HL-60 (cell line): ENCODE measurements at regions not wholly inside any gene's neighbourhood (a gene's known extent, or its start where the extent isn't known, plus 50 kb on each side); places are given as distances from the start of the nearest gene placed in this dataset.

Source experiments
- DNase-seq, 2 experiments: peaks; one replicate each; pipeline ENCODE4 v3.0.0-alpha.2; 2010 to 2020; ENCODE audit warnings: low read depth in 1 of 2, low spot score in 1 of 2
- H3K27ac ChIP-seq: fragments of 250-450 bp; sonication (Bioruptor Pico); replicated peaks from 2 replicates; pipeline ENCODE4 v1.5.1; 2020; ENCODE audit warnings: mild to moderate bottlenecking, moderate library complexity
- H3K27me3 ChIP-seq: fragments of 250-450 bp; sonication (Bioruptor Pico); 2 replicates; pipeline ENCODE4 v1.5.1; 2021; ENCODE audit warnings: mild to moderate bottlenecking, moderate library complexity; ENCODE audit not compliant: insufficient read depth, poor library complexity, severe bottlenecking
- H3K4me3 ChIP-seq: replicated peaks from 2 replicates; pipeline ENCODE4 v1.5.1; 2011; ENCODE audit warnings: mild to moderate bottlenecking, control low read depth, low read length; ENCODE audit not compliant: insufficient read depth
- CTCF ChIP-seq: IDR thresholded peaks from one replicate; pipeline ENCODE4 v1.5.1; 2011; ENCODE audit warnings: low read length, control low read depth, inconsistent platforms; ENCODE audit not compliant: insufficient read depth
- GABPA ChIP-seq: IDR thresholded peaks from 2 replicates; pipeline ENCODE4 v1.6.1; 2012; ENCODE audit warnings: low read depth
- POLR2AphosphoS5 ChIP-seq: IDR thresholded peaks from 2 replicates; pipeline ENCODE4 v1.6.1; 2012; ENCODE audit warnings: low read depth
- REST ChIP-seq: IDR thresholded peaks from 2 replicates; pipeline ENCODE4 v1.6.1; 2012; ENCODE audit warnings: low read depth; ENCODE audit not compliant: insufficient replicate concordance
- SPI1 ChIP-seq: IDR thresholded peaks from 2 replicates; pipeline ENCODE4 v1.6.1; 2012; ENCODE audit warnings: low read depth, mild to moderate bottlenecking, borderline replicate concordance

- no peak overlapping the region for H3K4me3 ChIP-seq
- H3K27me3 ChIP-seq: no peaks in the 10 kb centered on the region
- DNase-seq: no peak
- no peak for TF ChIP-seq POLR2AphosphoS5
- no peak for TF ChIP-seq GABPA
- no peak for TF ChIP-seq SPI1
- no peak for TF ChIP-seq CTCF
- TF ChIP-seq REST: no peak
- H3K27ac ChIP-seq: no peak overlapping the region
Observed at GRCh38 chr10:53702489-53702888, 929.9 kb upstream of the MBL2 start.

GRCh38 chr10:53701213-53701612, 928.6 kb upstream of the MBL2 start:
- Histone ChIP-seq H3K27ac (no peak overlapping the region), H3K27me3 (no peaks in the 10 kb centered on the region), H3K4me3 (no peak overlapping the region)
- DNase-seq: no peak
- TF ChIP-seq REST (no peak), SPI1 (no peak), CTCF (no peak), GABPA (no peak), POLR2AphosphoS5 (no peak)

GRCh38 chr10:53700278-53700677, 927.7 kb upstream of the MBL2 start:
- H3K27ac ChIP-seq: no peak overlapping the region
- no peaks in the 10 kb centered on the region for H3K27me3 ChIP-seq
- DNase-seq: no peak
- TF ChIP-seq SPI1 (no peak), CTCF (no peak), REST (no peak), GABPA (no peak), POLR2AphosphoS5 (no peak)
- H3K4me3 ChIP-seq: no peak overlapping the region
